ENCODE measurements at regions not wholly inside any gene's neighbourhood (a gene's known extent, or its start where the extent isn't known, plus 50 kb on each side); places are given as distances from the start of the nearest gene placed in this dataset.

- no peak for ATAC-seq
- DNase-seq (ENCODE audit: low spot score), result no peak
These were observed 55.2 kb upstream of the CBLN4 start for GRCh38 chr20:56060486-56060885.

DNA sequence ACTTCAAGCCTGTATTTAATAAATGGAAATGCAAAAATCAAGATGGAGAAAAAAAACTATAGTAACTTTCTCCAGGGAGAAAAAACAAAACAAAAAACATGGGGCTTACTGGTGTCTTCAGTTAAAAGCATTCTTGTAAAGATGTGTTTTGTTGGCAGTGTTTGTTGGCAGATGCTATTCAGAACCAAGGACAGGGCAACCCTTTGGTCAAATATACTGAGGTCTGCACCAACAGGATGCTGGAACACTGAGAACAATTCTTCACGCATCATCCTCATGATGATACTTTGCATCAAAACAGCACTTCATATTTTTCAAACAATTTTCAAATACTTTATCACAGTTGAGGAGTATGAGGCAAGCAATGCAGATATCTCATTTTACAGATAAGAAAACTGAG lies 63.7 kb upstream of the CBLN4 start:
- DNase-seq (ENCODE audit: low spot score) (no peak), ATAC-seq (no peak)

DNA sequence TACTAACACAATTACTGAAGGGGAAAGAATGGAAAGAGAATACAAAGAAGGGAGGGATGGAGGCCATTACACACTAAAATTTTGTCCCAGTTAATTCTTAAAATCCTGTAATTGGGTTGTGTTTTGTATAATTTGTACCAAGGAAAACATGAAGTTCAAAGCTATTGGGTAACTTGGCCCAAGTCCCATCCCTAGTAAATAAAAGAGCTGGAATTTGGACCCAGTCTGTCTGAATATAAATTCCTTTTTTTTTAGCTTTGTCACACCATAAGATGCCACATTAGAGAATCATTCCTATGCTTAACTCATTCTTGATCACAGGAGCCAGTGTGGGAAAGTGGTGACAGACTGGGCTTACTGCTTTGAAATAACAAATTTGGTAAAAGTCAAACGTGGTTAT lies 66.8 kb upstream of the CBLN4 start:
- DNase-seq (ENCODE audit: low spot score) (no peak), ATAC-seq (peak; percentile 73)

DNA sequence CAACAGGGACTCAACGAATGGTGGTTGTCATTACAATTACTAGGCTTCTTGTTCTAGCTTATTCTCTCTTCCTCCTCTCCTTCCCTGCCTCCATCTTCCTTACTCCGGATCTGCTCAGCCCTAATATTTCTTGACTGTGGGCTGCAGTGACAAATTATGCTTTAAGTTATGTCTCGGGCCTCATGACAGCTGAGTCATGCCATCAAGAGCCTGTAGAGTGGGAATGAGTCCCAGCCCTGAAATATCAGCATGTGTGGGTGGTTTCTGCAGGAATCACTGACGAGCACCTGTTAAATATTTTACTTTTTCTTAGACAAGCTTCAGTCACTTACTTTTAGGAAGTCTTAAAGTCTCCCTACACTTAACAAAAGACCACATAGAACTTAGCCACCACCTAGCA lies 83.1 kb upstream of the CBLN4 start:
- ATAC-seq, result no peak
- no peak for DNase-seq (ENCODE audit: low spot score)

DNA sequence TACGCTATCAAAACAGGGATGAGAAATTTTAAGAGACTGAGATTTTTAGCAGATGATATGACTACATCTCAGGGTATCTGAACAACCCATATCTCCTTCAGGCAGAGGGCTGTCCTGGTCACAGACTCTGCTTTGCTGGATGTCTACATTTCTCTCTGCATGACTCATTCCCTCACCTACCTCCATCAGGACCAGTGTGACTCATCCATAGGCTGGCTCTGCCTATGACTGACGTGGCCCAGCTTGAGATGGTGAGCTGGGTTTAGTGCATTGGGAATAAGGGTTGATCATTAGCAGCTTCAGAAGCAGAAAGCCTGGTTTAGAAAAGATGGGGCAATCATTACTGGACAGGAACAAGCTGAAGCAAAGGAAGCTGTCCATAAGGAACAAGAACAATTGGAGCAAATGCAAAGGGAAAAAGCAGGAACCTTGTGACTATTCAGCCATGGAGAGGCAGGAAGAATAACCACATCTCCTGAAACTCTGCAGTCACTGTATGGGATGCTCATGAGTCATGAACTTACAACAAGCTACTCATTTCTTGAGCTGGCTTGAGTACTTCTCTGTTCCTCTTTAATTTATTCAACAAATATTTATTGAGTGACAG lies 86.4 kb upstream of the CBLN4 start:
- no peak for DNase-seq (ENCODE audit: low spot score)
- no peak for ATAC-seq

GRCh38 chr20:56094228-56094627 lies 88.9 kb upstream of the CBLN4 start:
- no peak for ATAC-seq

DNA sequence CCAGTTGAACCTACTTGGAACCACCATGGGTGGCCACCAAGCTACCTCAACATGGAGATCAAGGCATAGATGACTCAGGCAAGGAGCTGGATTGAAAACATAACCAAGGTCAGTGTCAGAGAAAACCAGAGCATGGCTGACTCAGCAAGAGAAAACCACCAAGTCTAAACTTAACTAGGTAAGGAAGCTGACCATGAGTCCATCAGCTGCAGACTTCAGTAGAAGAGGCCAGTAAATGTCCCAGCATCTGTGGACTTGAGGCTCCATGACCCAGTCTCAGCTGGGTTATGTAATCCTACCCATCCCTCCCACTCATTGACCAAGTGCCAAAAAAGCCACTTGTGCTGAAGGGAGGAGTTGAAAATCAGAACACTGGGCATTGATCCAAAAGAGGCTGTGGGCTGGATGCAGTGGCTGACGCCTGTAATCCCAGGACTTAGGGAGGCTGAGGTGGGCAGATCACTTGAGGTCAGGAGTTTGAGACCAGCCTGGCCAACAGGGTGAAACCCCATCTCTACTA lies 93.7 kb upstream of the CBLN4 start:
- no peak for DNase-seq (ENCODE audit: low spot score)
- no peak for ATAC-seq

More at GRCh38 chr20:56094228-56094627, 88.9 kb upstream of the CBLN4 start:
- DNase-seq (ENCODE audit: low spot score), result no peak

DNA sequence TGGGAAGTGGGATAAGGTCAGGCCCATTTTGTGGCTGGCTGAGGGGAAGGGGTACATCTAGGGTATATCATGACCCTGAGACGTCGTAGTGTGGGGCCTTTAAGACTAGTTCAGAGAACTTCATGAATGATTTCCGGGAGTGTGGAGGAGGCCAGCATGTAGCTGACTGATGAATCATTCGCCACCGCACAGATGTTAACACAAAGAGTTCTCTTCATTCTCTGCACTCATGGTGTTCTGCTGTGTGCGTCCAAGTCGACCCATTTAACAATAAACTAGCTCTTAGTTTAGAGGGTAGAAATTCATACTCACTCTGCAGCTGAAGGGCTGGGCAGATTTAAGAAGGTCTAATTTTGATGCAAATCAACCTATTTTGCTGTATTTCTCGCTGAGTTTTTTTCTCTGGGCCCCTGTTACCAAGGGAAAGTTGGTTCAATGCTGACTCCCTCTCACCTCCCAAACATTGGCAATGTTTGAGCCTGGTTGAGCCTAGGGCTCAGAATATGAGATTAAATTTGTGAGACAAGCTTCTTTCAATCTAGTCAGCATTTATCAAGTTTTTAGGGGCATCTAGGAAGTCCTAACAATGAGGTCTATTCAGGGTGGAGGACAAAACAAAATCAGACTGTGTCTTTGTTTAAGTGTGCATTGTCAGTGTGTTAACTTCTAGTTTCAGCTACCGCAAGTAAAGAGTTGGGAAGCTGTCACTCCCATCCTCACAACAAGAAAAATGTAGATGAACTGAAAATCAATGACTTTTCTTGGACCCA lies 106.8 kb upstream of the CBLN4 start:
- DNase-seq (ENCODE audit: low spot score), result no peak
- no peak for ATAC-seq

DNA sequence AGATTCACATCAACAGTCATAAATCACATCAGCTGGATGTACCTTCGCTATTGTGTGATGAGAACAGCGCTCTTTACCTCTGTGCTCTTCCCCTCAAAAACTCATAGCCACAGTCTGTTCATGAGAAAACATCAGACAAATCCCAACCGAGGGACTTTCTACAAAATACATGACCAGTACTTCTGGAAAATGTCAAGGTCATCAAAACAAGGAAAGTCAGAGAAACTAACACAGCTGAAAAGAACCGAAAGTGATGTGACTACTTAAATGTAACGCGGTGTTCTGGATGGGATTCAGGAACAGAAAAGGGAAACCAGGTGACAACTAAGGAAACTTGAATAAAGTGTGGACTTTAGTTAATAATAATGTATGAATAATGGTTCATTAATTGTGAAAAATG lies 112.0 kb upstream of the CBLN4 start:
- ATAC-seq, result no peak
- no peak for DNase-seq (ENCODE audit: low spot score)

- DNase-seq (ENCODE audit: low spot score) (no peak), ATAC-seq (no peak)
These were observed 116.5 kb upstream of the CBLN4 start for GRCh38 chr20:56121850-56122249.

GRCh38 chr20:56143759-56144158 lies 104.8 kb upstream of the MC3R start:
- no peak for ATAC-seq
- DNase-seq (ENCODE audit: low spot score), result no peak

DNA sequence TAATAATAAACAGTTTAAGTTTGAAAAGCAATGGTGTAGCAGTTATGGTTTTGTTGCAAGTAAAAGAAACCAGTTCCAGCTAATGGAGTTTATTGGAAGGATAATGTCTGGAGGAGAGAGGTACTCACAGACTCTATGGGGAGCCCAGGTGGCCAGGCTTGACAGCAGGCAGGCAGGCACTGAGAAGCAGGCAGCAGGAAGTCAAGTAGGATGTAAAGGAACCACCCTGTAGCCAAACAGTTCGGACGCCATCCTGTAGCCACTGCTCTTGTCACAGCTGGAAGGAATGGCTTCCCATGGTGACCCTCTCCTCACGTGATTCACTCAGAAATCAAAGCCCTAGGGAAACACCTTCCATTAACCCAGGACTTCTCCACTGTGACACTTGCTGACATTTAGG lies 96.7 kb upstream of the MC3R start:
- ATAC-seq (no peak), DNase-seq (ENCODE audit: low spot score) (no peak)

DNA sequence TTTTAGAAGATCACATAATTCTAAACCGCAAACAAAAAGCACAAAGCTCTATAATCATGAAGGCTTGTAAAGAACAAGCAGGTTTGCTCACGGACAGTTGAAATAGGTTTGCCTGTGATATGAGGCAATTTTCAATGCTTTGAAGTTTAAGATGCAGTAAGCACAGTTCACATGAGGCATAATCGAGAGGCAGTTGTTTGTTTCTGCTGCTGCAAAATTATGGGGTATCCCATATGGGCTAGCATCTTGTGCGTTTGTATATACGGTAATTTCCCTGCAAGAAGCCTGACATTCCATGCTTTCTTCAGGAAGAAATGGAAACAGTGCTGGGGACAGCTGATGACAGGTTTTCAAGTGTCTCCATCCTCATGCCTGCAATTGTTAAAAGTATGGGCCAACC lies 94.6 kb upstream of the MC3R start:
- ATAC-seq (no peak), DNase-seq (ENCODE audit: low spot score) (no peak)

GRCh38 chr20:56155625-56156024 lies 92.9 kb upstream of the MC3R start:
- no peak for DNase-seq (ENCODE audit: low spot score)

GRCh38 chr20:56157530-56158203 lies 90.9 kb upstream of the MC3R start:
- ATAC-seq (no peak), DNase-seq (ENCODE audit: low spot score) (no peak)

More at GRCh38 chr20:56155625-56156024, 92.9 kb upstream of the MC3R start:
- ATAC-seq, result no peak

DNA sequence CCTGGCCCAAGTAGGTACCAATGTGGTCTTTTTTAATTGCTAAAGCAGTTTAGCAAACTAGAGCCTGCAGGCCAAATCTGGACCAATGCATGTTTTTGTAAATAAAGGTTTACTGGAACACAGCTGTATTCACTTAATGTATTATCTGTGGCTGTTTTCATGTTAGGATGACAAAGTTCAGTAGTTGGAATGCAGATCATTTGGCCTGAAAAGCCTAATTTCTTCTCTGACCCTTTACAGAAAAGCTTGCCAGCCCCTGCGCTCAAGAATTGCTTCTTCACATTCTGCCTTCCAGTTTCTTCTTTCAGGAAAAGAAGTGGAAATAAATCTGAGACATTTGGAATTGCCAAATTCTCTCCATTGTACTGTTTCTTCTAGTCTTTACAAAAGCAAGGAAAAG lies 90.0 kb upstream of the MC3R start:
- ATAC-seq (no peak), DNase-seq (ENCODE audit: low spot score) (no peak)

- peak; percentile 75 for ATAC-seq
These were observed 87.6 kb upstream of the MC3R start for GRCh38 chr20:56160956-56161355.

GRCh38 chr20:56163806-56164205 lies 84.7 kb upstream of the MC3R start:
- DNase-seq (ENCODE audit: low spot score) (no peak), ATAC-seq (no peak)

More at GRCh38 chr20:56160956-56161355, 87.6 kb upstream of the MC3R start:
- no peak for DNase-seq (ENCODE audit: low spot score)

- no peak for ATAC-seq
- DNase-seq (ENCODE audit: low spot score), result no peak
These were observed 81.6 kb upstream of the MC3R start for GRCh38 chr20:56166781-56167465.

GRCh38 chr20:56171087-56172012 lies 77.2 kb upstream of the MC3R start:
- DNase-seq (ENCODE audit: low spot score), result peak; percentile 47
- ATAC-seq, result peak; percentile 96
